NT2/D1 (cell line): ENCODE measurements at regions not wholly inside any gene's neighbourhood (a gene's known extent, or its start where the extent isn't known, plus 50 kb on each side); places are given as distances from the start of the nearest gene placed in this dataset.

Experiments
- YY1 ChIP-seq: IDR thresholded peaks from 2 replicates; pipeline ENCODE4 v1.6.1; 2011; ENCODE audit not compliant: insufficient read length, insufficient read depth
- ZNF274 ChIP-seq: IDR thresholded peaks from 2 replicates; pipeline ENCODE4 v1.6.1; 2011; ENCODE audit warnings: mild to moderate bottlenecking, low read depth, low read length

- TF ChIP-seq YY1 (no peak), ZNF274 (no peak)
Observed at GRCh38 chr3:65210026-65210814, 522.4 kb upstream of the ADAMTS9 start.
